ENCODE measurements at regions not wholly inside any gene's neighbourhood (a gene's known extent, or its start where the extent isn't known, plus 50 kb on each side); places are given as distances from the start of the nearest gene placed in this dataset.

DNA sequence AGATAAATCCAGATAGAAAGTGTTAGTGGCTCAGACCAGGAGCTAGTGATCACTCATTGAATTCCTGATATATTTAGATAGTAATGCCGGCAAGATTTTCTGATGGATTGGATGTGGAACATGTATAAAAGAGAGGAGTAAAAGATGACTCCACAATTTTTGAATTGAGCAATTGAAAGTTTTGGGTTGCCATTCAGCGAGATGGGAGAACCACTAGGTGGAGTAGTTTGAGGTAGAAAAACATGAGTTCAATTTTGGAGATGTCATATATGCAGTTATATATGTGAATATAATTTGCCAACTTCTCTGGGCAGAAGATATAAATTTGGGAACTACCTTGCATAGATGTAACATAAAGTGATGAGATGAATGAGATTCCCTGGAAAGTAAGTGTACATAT lies 502.5 kb upstream of the SEMA6A start:
- Histone ChIP-seq H3K18ac (ENCODE audit: low read length) (no peak overlapping the region), H3K36me3 (replicated peaks in 1 of 2; ENCODE audit: control insufficient read depth in 2 of 2, insufficient read depth in 2 of 2, low read length in 2 of 2) (peaks cover 0 to under 1% of the 10 kb centered on the region in 2 donors), H3K9me3 (replicated peaks in 1 of 2; ENCODE audit: control insufficient read depth in 2 of 2, insufficient read depth in 1 of 2, low read depth in 1 of 2, low read length in 2 of 2) (peaks cover 2% of the 10 kb centered on the region in 2 donors), H3K4me3 (ENCODE audit: low read length in 2 of 2) (no peak overlapping the region), H2BK15ac (ENCODE audit: low read length) (no peak overlapping the region), H3K23ac (ENCODE audit: low read depth, low read length, poor library complexity) (no peak overlapping the region), H3K79me1 (ENCODE audit: low read depth, low read length) (no peaks in the 10 kb centered on the region), H3K4me2 (ENCODE audit: insufficient read depth, low read length, poor library complexity, severe bottlenecking) (no peak overlapping the region), H4K91ac (ENCODE audit: low read depth, low read length, poor library complexity) (no peak overlapping the region), H3K9ac (ENCODE audit: low read depth, low read length, poor library complexity) (no peak overlapping the region), H2BK5ac (ENCODE audit: low read length) (no peak overlapping the region), H2BK12ac (ENCODE audit: low read length) (no peak overlapping the region), H3K4me1 (ENCODE audit: control insufficient read depth in 2 of 2, insufficient read depth in 1 of 2, low read depth in 1 of 2, low read length in 2 of 2) (peaks cover 0 to 3% of the 10 kb centered on the region in 2 donors), H2BK120ac (ENCODE audit: low read depth, low read length) (no peak overlapping the region), H2AFZ (ENCODE audit: low read length) (no peak overlapping the region), H3K27me3 (ENCODE audit: control insufficient read depth in 3 of 3, insufficient read depth in 3 of 3, low read depth in 1 of 3, low read length in 3 of 3) (no peaks in the 10 kb centered on the region), H3K27ac (replicated peaks; ENCODE audit: low read length) (no peak overlapping the region), H3K4ac (ENCODE audit: low read length) (no peak overlapping the region), H3K14ac (ENCODE audit: low read length) (no peak overlapping the region), H2AK5ac (ENCODE audit: low read depth, low read length) (no peak overlapping the region), H4K8ac (ENCODE audit: low read depth, low read length) (no peak overlapping the region)
- DNase-seq (ENCODE audit: low spot score), result no peak
- no CpG with 5 or more reads among the region's 2 CpGs for WGBS, 2 donors (ENCODE audit: extremely low coverage in 2 of 2, insufficient read length in 2 of 2, insufficient replicate concordance in 1 of 2)

- Histone ChIP-seq H3K4me1 (ENCODE audit: control insufficient read depth in 2 of 2, insufficient read depth in 1 of 2, low read depth in 1 of 2, low read length in 2 of 2) (peaks cover 0 to 3% of the 10 kb centered on the region in 2 donors), H4K8ac (ENCODE audit: low read depth, low read length) (no peak overlapping the region), H3K4me2 (ENCODE audit: insufficient read depth, low read length, poor library complexity, severe bottlenecking) (no peak overlapping the region), H2BK12ac (ENCODE audit: low read length) (no peak overlapping the region), H2BK5ac (ENCODE audit: low read length) (no peak overlapping the region), H2BK120ac (ENCODE audit: low read depth, low read length) (no peak overlapping the region), H3K9me3 (replicated peaks in 1 of 2; ENCODE audit: control insufficient read depth in 2 of 2, insufficient read depth in 1 of 2, low read depth in 1 of 2, low read length in 2 of 2) (peaks cover 4 to 7% of the 10 kb centered on the region in 2 donors), H3K27ac (replicated peaks; ENCODE audit: low read length) (peak overlapping the region; percentile 36), H2AK5ac (ENCODE audit: low read depth, low read length) (peak overlapping the region; percentile 18), H3K14ac (ENCODE audit: low read length) (no peak overlapping the region), H3K18ac (ENCODE audit: low read length) (peak overlapping the region; percentile 35), H3K79me1 (ENCODE audit: low read depth, low read length) (no peaks in the 10 kb centered on the region), H4K91ac (ENCODE audit: low read depth, low read length, poor library complexity) (no peak overlapping the region), H2BK15ac (ENCODE audit: low read length) (no peak overlapping the region), H3K9ac (ENCODE audit: low read depth, low read length, poor library complexity) (no peak overlapping the region), H3K36me3 (replicated peaks in 1 of 2; ENCODE audit: control insufficient read depth in 2 of 2, insufficient read depth in 2 of 2, low read length in 2 of 2) (peaks cover 0 to 1% of the 10 kb centered on the region in 2 donors), H3K4me3 (ENCODE audit: low read length in 2 of 2) (no peak overlapping the region), H2AFZ (ENCODE audit: low read length) (peak overlapping the region; percentile 56), H3K4ac (ENCODE audit: low read length) (no peak overlapping the region), H3K27me3 (ENCODE audit: control insufficient read depth in 3 of 3, insufficient read depth in 3 of 3, low read depth in 1 of 3, low read length in 3 of 3) (no peaks in the 10 kb centered on the region), H3K23ac (ENCODE audit: low read depth, low read length, poor library complexity) (no peak overlapping the region)
- no peak for DNase-seq (ENCODE audit: low spot score)
- WGBS, 2 donors (ENCODE audit: extremely low coverage in 2 of 2, insufficient read length in 2 of 2, insufficient replicate concordance in 1 of 2), result no CpG with 5 or more reads among the region's 2 CpGs
These were observed 497.8 kb upstream of the SEMA6A start for GRCh38 chr5:117072439-117072838.

GRCh38 chr5:117065800-117066199 lies 491.2 kb upstream of the SEMA6A start:
- H2BK12ac ChIP-seq (ENCODE audit: low read length), result no peak overlapping the region
- H3K9me3 ChIP-seq (replicated peaks in 1 of 2; ENCODE audit: control insufficient read depth in 2 of 2, insufficient read depth in 1 of 2, low read depth in 1 of 2, low read length in 2 of 2), result no peaks in the 10 kb centered on the region
- DNase-seq (ENCODE audit: low spot score), result no peak
- no peaks in the 10 kb centered on the region for H3K4me1 ChIP-seq (ENCODE audit: control insufficient read depth in 2 of 2, insufficient read depth in 1 of 2, low read depth in 1 of 2, low read length in 2 of 2)
- H3K27ac ChIP-seq (replicated peaks; ENCODE audit: low read length), result no peak overlapping the region
- H4K91ac ChIP-seq (ENCODE audit: low read depth, low read length, poor library complexity), result no peak overlapping the region
- no CpG with 5 or more reads among the region's 1 CpG for WGBS, 2 donors (ENCODE audit: extremely low coverage in 2 of 2, insufficient read length in 2 of 2, insufficient replicate concordance in 1 of 2)
- no peak overlapping the region for H3K4ac ChIP-seq (ENCODE audit: low read length)
- no peak overlapping the region for H3K18ac ChIP-seq (ENCODE audit: low read length)
- H4K8ac ChIP-seq (ENCODE audit: low read depth, low read length), result no peak overlapping the region
- H3K23ac ChIP-seq (ENCODE audit: low read depth, low read length, poor library complexity), result no peak overlapping the region
- H3K27me3 ChIP-seq (ENCODE audit: control insufficient read depth in 3 of 3, insufficient read depth in 3 of 3, low read depth in 1 of 3, low read length in 3 of 3), result no peaks in the 10 kb centered on the region
- H2AK5ac ChIP-seq (ENCODE audit: low read depth, low read length), result no peak overlapping the region
- no peaks in the 10 kb centered on the region for H3K36me3 ChIP-seq (replicated peaks in 1 of 2; ENCODE audit: control insufficient read depth in 2 of 2, insufficient read depth in 2 of 2, low read length in 2 of 2)
- H3K14ac ChIP-seq (ENCODE audit: low read length), result no peak overlapping the region
- no peaks in the 10 kb centered on the region for H3K79me1 ChIP-seq (ENCODE audit: low read depth, low read length)
- no peak overlapping the region for H2BK15ac ChIP-seq (ENCODE audit: low read length)
- H3K4me3 ChIP-seq (ENCODE audit: low read length in 2 of 2), result no peak overlapping the region
- no peak overlapping the region for H3K9ac ChIP-seq (ENCODE audit: low read depth, low read length, poor library complexity)
- no peak overlapping the region for H2BK120ac ChIP-seq (ENCODE audit: low read depth, low read length)
- H2BK5ac ChIP-seq (ENCODE audit: low read length), result no peak overlapping the region
- no peak overlapping the region for H3K4me2 ChIP-seq (ENCODE audit: insufficient read depth, low read length, poor library complexity, severe bottlenecking)
- H2AFZ ChIP-seq (ENCODE audit: low read length), result peak overlapping the region; percentile 44

- no peak overlapping the region for H2AK5ac ChIP-seq (ENCODE audit: low read depth, low read length)
- H3K4me3 ChIP-seq (ENCODE audit: low read length in 2 of 2), result no peak overlapping the region
- H2BK15ac ChIP-seq (ENCODE audit: low read length), result no peak overlapping the region
- H3K9ac ChIP-seq (ENCODE audit: low read depth, low read length, poor library complexity), result no peak overlapping the region
- no peaks in the 10 kb centered on the region for H3K36me3 ChIP-seq (replicated peaks in 1 of 2; ENCODE audit: control insufficient read depth in 2 of 2, insufficient read depth in 2 of 2, low read length in 2 of 2)
- H2BK5ac ChIP-seq (ENCODE audit: low read length), result no peak overlapping the region
- H3K4ac ChIP-seq (ENCODE audit: low read length), result no peak overlapping the region
- H3K4me2 ChIP-seq (ENCODE audit: insufficient read depth, low read length, poor library complexity, severe bottlenecking), result no peak overlapping the region
- H3K23ac ChIP-seq (ENCODE audit: low read depth, low read length, poor library complexity), result no peak overlapping the region
- no peak overlapping the region for H4K91ac ChIP-seq (ENCODE audit: low read depth, low read length, poor library complexity)
- H3K9me3 ChIP-seq (replicated peaks in 1 of 2; ENCODE audit: control insufficient read depth in 2 of 2, insufficient read depth in 1 of 2, low read depth in 1 of 2, low read length in 2 of 2), result no peaks in the 10 kb centered on the region
- H2BK120ac ChIP-seq (ENCODE audit: low read depth, low read length), result no peak overlapping the region
- no CpG with 5 or more reads among the region's 1 CpG for WGBS, 2 donors (ENCODE audit: extremely low coverage in 2 of 2, insufficient read length in 2 of 2, insufficient replicate concordance in 1 of 2)
- H2BK12ac ChIP-seq (ENCODE audit: low read length), result no peak overlapping the region
- no peak overlapping the region for H3K27ac ChIP-seq (replicated peaks; ENCODE audit: low read length)
- H3K27me3 ChIP-seq (ENCODE audit: control insufficient read depth in 3 of 3, insufficient read depth in 3 of 3, low read depth in 1 of 3, low read length in 3 of 3), result no peaks in the 10 kb centered on the region
- H3K79me1 ChIP-seq (ENCODE audit: low read depth, low read length), result no peaks in the 10 kb centered on the region
- H3K14ac ChIP-seq (ENCODE audit: low read length), result no peak overlapping the region
- no peak overlapping the region for H3K18ac ChIP-seq (ENCODE audit: low read length)
- peak overlapping the region; percentile 42 for H2AFZ ChIP-seq (ENCODE audit: low read length)
- DNase-seq (ENCODE audit: low spot score), result no peak
- no peaks in the 10 kb centered on the region for H3K4me1 ChIP-seq (ENCODE audit: control insufficient read depth in 2 of 2, insufficient read depth in 1 of 2, low read depth in 1 of 2, low read length in 2 of 2)
- no peak overlapping the region for H4K8ac ChIP-seq (ENCODE audit: low read depth, low read length)
These were observed 490.5 kb upstream of the SEMA6A start for GRCh38 chr5:117065161-117065560.

All from neuronal stem cell (in vitro differentiated cells).